GM19463 (cell line): ENCODE measurements at regions not wholly inside any gene's neighbourhood (a gene's known extent, or its start where the extent isn't known, plus 50 kb on each side); places are given as distances from the start of the nearest gene placed in this dataset.
"Not testable (repeated sequence)": the region's sequence is repeated elsewhere in the genome, so short reads cannot be mapped to it uniquely, and the experiment has no call there.

Experiments used
- ATAC-seq: cut with Tn5 transposase; IDR thresholded peaks from one replicate; pipeline ENCODE4 v1.9.1; 2021; ENCODE audit warnings: mild to moderate bottlenecking, moderate library complexity; ENCODE audit not compliant: unreplicated experiment

DNA sequence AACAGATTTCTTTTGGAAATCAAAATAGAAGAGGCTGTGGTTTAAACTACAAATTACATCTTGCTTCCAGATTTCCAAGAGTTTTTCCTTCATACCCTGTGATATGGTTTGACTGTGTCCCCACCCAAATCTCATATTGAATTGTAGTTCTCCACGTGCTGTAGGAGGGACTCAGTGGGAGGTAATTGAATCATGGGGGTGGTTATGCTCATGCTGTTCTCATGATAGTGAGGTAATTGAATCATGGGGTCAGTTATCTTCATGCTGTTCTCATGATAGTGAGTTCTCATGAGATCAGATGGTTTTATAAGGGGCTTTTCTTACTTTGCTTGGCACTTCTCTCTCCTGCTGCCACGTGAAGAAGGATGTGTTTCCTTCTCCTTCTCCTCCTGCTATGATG, 687.0 kb upstream of the ZNF608 start:
- no peak for ATAC-seq

DNA sequence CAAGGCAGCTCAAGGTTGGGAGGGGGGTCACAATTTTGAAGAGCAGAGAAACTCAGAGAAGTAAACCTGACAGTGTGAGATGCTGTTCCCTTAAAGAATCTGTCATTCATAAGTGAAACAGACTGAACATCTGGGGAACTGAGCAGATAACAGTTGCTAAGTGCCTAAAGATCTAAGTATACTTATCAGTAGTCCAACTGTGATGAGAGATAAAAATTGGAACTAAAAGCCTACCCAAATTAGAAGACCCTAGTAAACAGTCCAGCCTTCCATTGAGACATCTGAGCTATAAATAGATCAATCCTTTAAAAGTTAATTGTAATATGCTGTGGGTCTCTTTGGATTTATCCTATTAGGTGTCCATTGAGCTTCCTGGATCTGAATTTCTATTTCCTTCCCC, 692.8 kb upstream of the ZNF608 start:
- ATAC-seq: no peak

DNA sequence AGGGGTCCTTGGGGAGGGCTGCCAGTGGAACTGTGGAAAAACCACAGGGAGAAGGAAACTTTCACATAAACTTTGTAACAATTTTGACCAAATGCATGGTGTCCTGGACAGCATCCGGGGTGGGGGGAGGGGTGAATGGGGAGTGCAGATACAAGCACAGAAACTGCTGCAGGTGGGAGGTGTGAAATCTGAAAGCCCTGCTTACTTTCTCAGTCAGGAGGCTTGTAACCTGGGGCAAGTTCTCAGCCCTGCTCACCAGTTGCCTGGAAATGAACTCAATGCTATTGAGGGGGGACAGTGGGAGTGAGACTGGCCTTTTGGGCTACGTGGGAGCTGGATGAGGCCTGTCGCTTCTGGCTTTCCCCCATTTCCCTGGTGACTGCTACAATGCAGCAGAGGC, 694.5 kb upstream of the ZNF608 start:
- ATAC-seq: no peak

DNA sequence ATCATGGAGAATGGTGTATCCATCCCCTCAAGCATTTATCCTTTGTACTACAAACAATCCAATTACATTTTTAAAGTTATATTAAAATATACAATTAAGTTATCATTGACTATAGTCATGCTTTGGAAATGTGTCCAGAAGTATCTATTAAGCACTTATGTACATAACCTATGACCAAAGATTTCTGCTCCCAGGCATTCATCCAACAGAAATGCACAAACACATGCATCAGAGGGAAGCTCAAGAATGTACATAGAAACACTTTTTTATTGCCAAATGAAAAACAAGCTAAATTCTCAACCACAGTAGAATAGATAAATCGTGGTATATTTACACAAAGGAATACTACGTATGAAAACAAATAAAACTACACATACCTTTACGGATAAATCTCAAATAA, 700.5 kb upstream of the ZNF608 start:
- no peak for ATAC-seq

DNA sequence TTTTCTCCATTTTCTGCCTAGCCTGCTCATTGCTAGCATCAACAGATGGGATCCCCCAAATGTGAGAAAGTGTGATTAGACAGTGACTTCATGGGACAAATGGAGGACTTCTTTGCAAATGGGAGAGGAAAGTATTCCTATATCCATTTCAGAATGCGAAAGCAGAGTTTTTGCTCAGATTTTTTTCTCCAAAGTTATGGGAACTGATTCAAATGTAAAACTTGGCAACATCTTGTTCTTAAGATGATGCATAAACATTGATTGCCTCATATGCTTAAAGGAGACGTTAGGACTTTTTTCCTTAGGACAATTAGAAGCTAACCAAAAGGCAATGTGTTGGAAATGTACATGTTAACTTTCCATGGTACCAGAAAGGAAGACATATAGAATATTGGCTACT, 704.3 kb upstream of the ZNF608 start:
- no peak for ATAC-seq

DNA sequence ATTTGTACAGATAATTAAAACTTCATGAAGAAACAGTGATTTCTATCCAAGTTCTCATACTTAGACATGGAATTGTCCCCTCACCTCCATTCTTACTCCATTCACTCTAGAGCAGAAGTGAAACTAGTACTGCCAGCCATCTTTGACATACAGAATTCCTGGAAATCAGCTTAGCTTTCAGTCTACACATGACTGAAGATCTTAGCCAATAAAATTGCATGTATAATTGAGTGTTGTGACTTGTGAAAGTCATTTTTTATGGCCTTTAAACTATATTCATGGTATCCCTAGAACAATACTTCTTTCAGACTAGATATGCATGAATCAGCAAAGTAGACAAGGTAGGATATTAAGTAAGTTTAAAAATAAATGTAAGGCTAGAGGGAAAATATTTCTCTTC, 705.2 kb upstream of the ZNF608 start:
- no peak for ATAC-seq

DNA sequence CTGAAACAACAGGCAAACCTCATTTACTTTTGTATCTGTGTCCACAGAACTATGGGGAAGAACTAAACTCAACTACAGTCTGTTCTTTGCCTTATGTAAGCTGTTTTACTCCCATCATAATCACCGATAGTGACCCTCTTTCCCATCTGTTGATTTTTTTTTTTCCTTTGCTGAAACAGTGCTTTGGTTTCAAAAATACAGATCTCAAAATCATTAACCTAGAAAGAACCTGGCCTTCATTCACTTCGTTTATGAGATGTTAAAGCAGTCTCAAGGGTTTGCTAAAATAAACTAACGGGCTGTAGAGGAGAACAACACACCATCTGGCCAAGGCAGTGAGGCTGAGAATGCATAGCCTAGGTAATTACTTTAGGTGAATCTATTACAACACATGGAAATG, 706.6 kb upstream of the ZNF608 start:
- ATAC-seq: no peak

DNA sequence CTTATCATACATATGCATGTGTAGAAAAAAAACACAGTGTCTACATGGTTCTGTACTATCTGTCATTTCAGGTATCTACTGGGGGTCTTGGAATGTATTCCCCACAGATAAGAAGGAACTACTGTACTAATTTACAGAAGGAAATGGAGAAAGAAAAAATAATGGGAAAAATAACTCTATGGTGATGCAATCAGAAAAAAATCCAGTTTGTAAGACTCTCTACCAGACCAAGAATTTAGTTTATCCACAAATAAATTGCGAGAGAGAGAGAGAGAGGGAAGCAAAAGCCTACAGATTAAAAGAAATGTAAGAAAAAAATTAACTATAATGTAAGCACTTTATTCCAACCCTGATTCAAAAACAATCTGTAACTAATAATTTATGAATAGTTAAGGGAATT, 708.6 kb upstream of the ZNF608 start:
- ATAC-seq: no peak

DNA sequence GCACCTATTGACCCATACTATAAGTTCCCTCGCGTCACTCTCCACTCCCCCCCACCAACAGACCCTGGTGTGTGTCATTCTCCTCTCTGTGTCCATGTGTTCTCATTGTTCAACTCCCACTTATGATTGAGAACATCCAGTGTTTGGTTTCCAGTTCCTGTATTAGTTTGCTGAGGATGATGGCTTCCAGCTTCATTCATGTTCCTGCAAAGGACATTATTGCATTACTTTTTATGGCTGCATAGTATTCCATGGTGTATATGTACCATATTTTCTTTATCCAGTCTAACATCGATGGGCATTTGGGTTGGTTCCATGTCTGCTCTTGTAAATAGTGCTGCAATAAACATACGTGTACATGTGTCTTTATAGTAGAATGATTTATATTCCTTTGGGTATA, 709.6 kb upstream of the ZNF608 start:
- ATAC-seq: not testable (repeated sequence)

DNA sequence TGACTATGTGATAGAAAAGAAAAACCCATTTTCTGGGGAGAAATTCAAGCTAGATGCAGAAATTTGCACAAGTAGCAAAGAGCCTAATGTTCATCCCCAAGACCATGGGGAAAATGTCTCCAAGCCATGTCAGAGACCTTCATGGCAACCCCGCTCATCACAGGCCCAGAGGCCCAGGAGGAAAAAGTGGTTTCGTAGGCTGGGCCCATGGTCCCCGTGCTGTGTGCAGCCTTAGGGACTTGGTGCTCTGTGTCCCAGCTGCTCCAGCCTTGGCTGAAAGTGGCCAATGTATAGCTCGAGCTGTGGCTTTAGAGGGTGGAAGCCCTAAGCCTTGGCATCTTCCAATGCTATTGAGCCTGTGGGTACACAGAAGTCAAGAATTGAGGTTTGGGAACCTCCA, 711.2 kb upstream of the ZNF608 start:
- ATAC-seq: no peak

DNA sequence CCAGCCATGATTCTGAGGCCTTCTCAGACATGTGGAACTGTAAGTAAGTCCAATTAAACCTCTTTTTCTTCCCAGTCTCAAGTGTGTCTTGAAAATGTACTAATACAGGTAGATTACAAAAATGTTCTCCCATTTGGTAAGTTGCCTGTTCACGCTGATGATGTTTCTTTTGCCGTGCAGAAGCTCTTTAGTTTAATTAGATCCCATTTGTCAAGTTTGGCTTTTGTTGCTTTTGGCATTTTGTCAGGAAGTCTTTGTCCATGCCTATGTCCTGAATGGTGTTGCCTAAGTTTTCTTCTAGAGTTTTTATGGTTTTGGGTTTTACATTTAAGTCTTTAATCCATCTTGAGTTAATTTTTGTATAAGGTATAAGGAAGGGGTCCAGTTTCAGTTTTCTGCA, 712.5 kb upstream of the ZNF608 start:
- not testable (repeated sequence) for ATAC-seq

DNA sequence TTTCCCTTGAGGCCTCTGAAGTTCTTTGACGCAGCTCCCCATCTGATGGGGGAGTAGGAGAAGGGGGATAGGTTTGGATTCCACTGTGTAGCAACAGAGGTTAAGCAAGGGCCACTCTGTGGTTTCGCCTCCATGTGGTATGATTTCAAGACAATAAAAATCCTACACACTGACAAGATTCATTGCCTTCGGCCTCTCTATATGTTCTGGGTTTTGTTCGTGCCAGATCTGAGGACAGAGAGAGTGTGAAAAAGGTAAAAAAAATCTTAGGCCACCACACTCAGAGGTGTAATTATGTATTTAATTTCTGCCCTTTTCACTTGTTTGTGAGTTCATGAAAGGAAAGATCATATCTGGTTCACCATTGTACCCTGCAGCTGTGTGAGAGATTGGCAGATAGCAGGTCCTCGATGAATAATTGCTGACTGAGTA, 715.2 kb upstream of the ZNF608 start:
- ATAC-seq: no peak

DNA sequence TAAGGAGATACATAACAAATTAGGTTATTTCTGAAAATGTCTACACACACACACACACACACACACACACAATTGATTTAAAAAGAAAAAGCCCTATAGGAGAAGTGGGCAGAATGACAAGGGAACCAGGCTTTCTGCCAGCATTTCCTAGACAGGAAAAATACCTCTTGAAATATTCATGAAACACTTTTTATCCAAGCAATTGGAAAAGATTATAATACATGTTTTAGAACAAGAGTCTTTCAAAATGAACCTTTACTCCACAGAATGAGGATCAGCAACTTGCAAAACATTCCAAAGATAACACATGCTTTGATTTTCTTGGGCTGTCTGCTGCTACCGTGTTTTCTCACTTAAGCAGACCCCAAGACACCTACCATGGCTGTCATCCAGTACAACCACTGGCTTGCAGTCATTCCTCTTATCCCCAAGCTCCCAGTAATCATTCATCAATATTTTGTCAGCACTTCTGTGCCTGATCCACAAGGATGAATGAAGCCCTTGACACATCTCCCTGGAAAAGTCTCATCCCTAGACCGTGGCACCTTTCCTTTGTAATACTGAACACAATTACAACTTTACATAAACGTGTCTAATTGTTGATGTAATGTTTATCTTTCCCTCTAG, 717.1 kb upstream of the ZNF608 start:
- no peak for ATAC-seq

DNA sequence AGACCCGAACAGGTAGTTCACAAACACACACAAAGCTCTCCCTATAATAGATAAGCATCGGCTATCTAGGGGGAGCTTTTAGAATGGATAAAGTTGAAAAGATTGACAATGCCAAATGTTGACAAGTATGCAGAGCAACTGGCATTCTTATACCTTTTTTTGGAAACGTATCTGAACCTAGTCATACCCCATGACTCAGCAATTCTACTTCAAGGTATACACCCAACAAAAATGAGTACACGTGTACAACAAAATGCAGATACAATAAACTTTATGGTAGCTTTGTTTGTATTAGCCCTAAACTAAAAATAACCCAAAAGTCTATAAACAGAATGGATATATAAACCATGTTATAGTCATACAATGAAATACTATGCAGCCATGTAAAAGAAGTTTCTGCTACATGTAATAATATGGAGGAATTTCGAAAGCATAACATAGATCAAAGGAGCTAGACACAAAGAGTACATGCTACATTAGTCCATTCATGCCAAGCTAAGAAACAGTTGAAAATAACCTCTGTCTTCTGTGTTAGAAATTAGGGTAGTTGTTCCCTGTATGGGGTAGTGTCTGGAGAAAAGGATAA, 718.5 kb upstream of the ZNF608 start:
- no peak for ATAC-seq

DNA sequence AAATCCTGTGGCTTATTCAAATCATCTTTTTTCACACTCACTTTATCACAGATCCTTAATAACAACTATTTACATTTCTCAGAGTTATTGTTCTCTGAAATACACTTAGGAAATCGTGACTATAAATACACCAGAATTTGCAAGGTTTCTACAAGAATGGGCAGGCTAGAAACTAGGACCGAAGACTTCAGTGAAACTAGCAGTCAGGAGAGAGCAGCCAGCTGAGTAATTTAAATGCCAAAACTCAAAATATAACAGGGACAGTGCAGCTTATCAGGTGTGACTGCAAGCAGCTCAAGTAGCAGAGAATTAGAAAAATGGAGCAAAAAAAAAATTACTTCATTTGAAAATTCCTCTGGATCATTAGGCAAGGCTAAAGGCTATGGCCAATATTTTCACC, 719.3 kb upstream of the ZNF608 start:
- ATAC-seq: no peak

DNA sequence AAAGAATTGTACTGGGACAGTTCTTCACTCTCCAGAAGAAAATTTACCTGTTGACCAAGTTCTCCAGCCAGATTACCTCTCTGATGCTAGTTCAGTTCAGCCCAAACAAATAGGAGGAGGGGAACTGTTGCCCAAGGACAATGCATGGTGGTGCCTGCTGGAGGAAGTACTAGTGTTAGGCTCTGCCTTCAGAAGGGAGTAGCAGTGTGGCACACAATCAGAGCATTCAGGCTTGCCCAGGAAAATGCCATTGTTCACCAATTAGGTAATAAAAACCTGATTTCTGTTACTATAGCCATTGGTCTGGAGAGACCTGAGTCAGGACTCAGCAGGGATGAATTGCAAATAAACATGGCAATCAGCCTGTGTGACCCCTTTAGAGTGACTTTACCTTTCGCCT, 720.8 kb upstream of the ZNF608 start:
- ATAC-seq: no peak

DNA sequence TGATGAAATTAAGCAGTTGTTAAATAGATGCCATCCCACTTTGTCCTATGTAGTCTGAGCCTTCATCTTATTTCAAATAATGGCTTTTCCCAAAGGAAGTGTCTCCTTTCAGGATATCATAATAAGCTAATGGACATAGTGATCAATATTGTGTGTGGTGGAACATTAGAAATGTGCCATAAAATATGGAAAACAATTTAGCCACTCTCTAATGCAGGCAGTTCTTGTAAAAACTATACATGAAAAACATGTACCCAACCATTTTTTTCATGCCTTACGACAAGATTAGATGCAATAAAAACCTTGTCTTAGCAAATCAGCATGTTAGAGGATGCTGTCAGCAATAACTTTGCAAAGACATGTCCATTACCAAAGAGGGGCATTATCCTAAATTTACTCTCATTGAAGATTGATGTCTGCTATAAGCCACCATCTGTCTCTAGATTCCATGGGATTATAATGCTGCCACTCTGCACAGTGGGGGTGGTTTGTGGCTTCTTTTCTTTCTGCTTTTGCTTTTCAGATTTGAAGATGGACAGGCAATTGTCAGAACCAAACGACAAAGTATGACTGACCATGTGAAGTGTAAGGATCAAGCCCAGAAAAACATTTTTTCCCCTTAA, 724.0 kb upstream of the ZNF608 start:
- no peak for ATAC-seq

DNA sequence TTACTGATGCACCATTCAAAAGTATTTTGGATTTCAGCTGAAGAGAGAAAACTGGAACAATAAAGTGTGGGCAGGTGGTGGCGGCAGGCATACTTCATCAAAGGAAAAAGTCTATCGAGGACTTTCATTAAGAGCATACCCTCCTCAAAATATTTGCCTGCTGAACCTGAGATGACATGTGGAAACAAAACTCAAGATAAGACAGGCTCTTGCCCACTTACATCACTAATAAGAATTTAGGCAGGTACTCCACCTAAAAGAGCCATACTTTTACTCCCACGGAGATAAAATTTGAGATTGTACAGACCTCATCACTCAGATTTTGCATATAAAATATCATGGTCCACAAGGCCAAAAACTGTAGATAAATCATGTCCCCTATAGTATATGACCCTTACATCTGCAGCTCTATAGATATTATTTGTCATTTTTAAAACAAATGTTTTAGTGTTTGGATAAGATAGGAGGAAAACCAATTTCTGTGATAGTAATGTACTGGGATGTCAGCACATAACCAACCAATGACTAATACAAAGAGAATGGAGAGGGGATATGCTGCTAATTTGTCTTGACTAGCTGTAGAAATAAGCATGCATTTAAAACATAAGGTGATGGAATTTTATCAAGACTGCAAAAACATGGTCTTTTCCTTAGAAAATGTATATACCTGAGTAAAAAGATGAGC, 730.6 kb upstream of the ZNF608 start:
- no peak for ATAC-seq

DNA sequence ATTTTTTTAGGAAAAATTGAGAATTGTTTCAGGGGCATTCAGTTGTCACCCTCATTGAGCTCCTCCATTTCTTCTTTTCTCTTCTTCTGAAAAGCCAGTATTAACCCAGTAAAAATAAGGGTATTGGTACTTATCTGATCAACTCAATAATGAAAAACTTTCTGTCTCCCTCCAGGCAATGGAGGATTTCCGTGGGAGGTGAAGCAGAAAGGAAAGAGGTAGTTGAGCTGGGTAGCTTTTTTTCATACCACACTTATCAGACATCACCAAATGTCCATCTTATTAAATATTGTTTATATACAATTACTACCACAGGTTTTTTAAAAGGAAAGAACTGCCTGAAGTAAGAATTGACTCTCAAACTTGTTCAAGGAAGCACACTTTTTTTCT, 731.1 kb upstream of the ZNF608 start:
- no peak for ATAC-seq

DNA sequence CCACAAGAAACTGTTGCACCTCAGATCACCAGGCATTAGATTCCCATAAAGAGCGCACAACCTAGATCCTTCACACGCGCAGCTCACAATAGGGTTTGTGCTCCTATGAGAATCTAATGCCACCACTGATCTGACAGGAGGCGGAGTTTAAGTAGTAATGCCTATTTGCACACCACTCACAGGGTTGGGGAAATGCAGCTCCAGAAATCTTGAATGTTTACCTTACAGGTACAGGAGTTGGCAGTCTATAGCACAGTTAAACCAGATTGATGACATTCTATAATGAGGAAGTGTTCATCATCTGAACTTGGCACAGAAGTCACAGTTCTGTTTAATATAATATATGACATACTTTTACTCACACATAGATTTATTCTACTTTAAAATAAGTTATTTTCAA, 732.2 kb upstream of the ZNF608 start:
- ATAC-seq: no peak

DNA sequence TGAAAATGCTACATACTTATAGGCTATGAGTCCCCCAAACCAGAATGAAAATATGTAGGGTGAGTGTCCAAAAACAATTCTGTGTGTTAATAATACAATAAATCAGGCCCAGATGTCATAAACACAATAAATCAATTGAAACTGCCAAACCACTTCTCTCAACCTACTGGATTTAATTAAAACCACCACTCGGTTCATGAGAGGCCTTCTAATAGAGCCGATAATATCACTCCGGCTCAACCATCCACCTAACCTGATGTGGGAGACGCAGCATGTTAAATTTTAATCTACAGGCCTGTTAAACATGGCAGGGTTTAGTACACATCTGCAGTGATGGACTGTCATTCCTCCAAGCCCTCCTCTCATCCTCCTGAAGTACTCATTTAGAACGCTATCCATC, 734.5 kb upstream of the ZNF608 start:
- ATAC-seq: no peak
